Effector memory CD8-positive, alpha-beta T cell (primary cell): ENCODE measurements at regions not wholly inside any gene's neighbourhood (a gene's known extent, or its start where the extent isn't known, plus 50 kb on each side); places are given as distances from the start of the nearest gene placed in this dataset.
"Not testable (repeated sequence)": the region's sequence is repeated elsewhere in the genome, so short reads cannot be mapped to it uniquely, and the experiment has no call there.

Source experiments
- ATAC-seq: fragments of 150-1000 bp; cut with Tn5 transposase; replicated peaks from 2 replicates; pipeline ENCODE4 v1.10.0; 2021; ENCODE audit warnings: mild to moderate bottlenecking, moderate library complexity
- DNase-seq, 3 experiments: peaks; one replicate each; pipeline ENCODE4 v3.0.0; 2021
- H3K27ac Mint-ChIP-seq, 2 donors: one replicate each; pipeline ENCODE4 v1.8.0; 2022; ENCODE audit warnings: mild to moderate bottlenecking in 2 of 2, mixed read lengths in 2 of 2, moderate library complexity in 2 of 2
- H3K27me3 Mint-ChIP-seq, 2 donors: one replicate each; pipeline ENCODE4 v1.8.0; 2022; ENCODE audit warnings: mixed read lengths in 2 of 2
- H3K36me3 Mint-ChIP-seq: one replicate; pipeline ENCODE4 v1.8.0; 2022; ENCODE audit warnings: mild to moderate bottlenecking, moderate library complexity, mixed read lengths; ENCODE audit not compliant: insufficient read depth
- H3K4me1 Mint-ChIP-seq, 2 donors: one replicate each; pipeline ENCODE4 v1.8.0; 2022; ENCODE audit warnings: low read depth in 2 of 2, mixed read lengths in 2 of 2
- H3K4me3 Mint-ChIP-seq, 2 donors: one replicate each; pipeline ENCODE4 v1.8.0; 2022; ENCODE audit warnings: mild to moderate bottlenecking in 2 of 2, mixed read lengths in 2 of 2, moderate library complexity in 2 of 2
- H3K9me3 Mint-ChIP-seq, 2 donors: one replicate each; pipeline ENCODE4 v1.8.0; 2022; ENCODE audit warnings: mixed read lengths in 2 of 2

GRCh38 chr10:16199216-16199615 lies 237.6 kb upstream of the PTER start:
- DNase-seq, result no peak
- Mint-ChIP-seq H3K36me3 (no peaks in the 10 kb centered on the region), H3K9me3 (no peaks in the 10 kb centered on the region), H3K27me3 (no peaks in the 10 kb centered on the region), H3K27ac (no peak overlapping the region), H3K4me3 (no peak overlapping the region), H3K4me1 (peaks cover 16 to 21% of the 10 kb centered on the region in 2 donors)
- ATAC-seq, result no peak

DNA sequence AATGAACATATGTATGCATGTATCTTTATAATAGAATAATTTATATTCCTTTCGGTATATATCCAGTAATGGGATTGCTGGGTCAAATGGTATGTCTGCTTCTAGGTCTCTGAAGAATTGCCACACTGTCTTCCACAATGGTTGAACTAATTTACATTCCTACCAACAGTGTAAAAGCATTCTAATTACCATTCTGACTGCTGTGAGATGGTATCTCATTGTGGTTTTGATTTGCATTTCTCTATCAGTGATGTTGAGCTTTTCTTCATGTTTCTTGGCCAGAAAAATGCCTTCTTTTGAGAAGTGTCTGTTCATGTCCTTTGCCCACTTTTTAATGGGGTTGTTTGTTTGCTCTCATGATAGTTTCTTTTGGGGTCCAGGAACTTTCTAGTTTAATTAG lies 213.2 kb upstream of the PTER start:
- not testable (repeated sequence) for H3K4me1 Mint-ChIP-seq, ATAC-seq, H3K27me3 Mint-ChIP-seq, H3K27ac Mint-ChIP-seq, DNase-seq, H3K36me3 Mint-ChIP-seq, H3K4me3 Mint-ChIP-seq
- H3K9me3 Mint-ChIP-seq, result peaks cover 14 to 24% of the 10 kb centered on the region in 2 donors

DNA sequence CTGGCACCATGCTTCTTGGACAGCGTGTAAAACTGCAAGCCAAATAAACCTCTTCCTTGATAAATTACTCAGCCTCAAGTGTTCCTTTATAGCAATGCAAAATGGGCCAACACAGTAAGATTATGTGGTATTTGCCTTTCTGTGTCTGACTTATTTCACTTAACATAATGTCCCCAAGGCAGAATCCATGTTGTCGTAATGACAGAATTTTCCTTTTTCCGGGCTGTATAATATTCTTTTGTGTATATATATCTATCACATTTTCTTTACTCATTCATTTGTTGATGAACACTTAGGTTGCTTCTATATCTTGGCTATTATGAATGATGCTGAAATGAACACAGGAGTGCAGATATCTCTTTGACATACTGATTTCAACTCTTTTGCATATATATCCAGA lies 209.1 kb upstream of the PTER start:
- peaks cover 0 to 6% of the 10 kb centered on the region in 2 donors for H3K27me3 Mint-ChIP-seq
- ATAC-seq, result no peak

DNA sequence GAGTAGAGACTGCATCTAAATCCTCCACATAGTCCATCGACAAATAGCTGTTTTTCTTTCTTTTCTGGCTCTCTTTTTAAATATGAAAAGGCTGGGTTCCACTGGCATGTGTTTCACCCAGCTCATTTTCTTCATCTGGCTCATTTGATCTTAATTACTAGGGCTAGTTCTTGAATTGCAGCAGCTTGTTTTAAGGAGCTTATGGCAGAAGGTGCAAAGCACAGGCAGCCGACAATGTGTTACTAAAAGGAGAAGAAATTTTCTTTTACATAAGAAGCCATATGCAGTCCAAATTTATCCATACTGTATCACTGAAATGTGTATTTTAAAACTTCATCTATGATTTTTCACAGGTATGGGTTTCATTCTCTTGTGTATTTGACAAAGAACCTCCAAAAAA lies 205.6 kb upstream of the PTER start:
- H3K4me3 Mint-ChIP-seq, result no peak overlapping the region
- H3K9me3 Mint-ChIP-seq, result peaks cover 3 to 10% of the 10 kb centered on the region in 2 donors
- H3K36me3 Mint-ChIP-seq, result no peaks in the 10 kb centered on the region
- no peak for ATAC-seq
- no peak overlapping the region for H3K27ac Mint-ChIP-seq
- H3K27me3 Mint-ChIP-seq, result peaks cover 15 to 26% of the 10 kb centered on the region in 2 donors
- DNase-seq, result no peak
- no peaks in the 10 kb centered on the region for H3K4me1 Mint-ChIP-seq

More for the DNA sequence above, 209.1 kb upstream of the PTER start:
- no peak for DNase-seq
- Mint-ChIP-seq H3K27ac (no peak overlapping the region), H3K4me1 (no peaks in the 10 kb centered on the region), H3K9me3 (peaks cover 9 to 11% of the 10 kb centered on the region in 2 donors), H3K36me3 (no peaks in the 10 kb centered on the region), H3K4me3 (no peak overlapping the region)

GRCh38 chr10:16231734-16232435 lies 204.9 kb upstream of the PTER start:
- Mint-ChIP-seq H3K9me3 (peaks cover 3 to 9% of the 10 kb centered on the region in 2 donors), H3K27ac (no peak overlapping the region), H3K27me3 (peaks cover 15 to 26% of the 10 kb centered on the region in 2 donors), H3K4me3 (no peak overlapping the region), H3K36me3 (no peaks in the 10 kb centered on the region), H3K4me1 (no peaks in the 10 kb centered on the region)
- DNase-seq, result no peak
- ATAC-seq, result no peak

DNA sequence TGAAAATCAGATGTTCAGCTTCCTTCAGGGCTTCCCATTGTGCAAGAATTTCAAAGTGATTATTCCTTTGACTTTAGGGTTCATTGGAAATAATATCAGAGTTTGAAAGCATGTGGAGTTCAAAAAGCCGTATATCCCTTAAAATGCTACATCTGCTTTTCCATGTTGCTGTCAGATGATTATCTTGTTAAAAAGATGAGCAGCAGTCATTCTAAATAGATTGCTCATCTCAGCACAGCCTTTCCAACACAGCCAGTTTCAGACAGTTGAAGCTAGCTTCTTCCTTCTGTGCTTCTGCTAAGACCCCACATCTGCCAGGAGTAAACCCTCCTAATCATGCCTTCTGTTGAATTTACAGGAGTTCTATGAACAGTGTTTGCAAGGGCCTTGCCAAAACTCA lies 204.4 kb upstream of the PTER start:
- H3K27me3 Mint-ChIP-seq, result peaks cover 15 to 26% of the 10 kb centered on the region in 2 donors
- DNase-seq, result no peak
- no peak overlapping the region for H3K4me3 Mint-ChIP-seq
- H3K4me1 Mint-ChIP-seq, result no peaks in the 10 kb centered on the region
- no peak overlapping the region for H3K27ac Mint-ChIP-seq
- H3K36me3 Mint-ChIP-seq, result no peaks in the 10 kb centered on the region
- H3K9me3 Mint-ChIP-seq, result peaks cover 3 to 4% of the 10 kb centered on the region in 2 donors
- ATAC-seq, result no peak

DNA sequence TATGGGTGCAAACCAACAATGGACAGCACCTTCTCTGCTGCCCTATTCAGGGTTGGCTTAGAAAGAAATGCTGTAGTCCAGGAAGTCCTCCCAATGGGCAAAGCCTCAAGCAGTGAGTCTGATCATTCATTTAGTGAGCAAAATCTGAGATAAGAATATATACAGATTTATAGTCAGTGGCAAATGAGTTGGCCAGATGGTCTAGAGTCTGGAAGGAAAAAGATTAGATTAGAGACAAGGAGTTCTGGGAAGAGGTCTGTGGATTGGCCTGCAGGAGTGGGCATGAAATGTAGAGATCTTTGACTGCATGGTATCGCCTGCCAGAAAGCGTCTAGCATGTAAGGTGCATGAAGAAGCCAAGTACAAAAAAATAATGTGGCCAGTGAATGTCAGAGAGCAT lies 201.9 kb upstream of the PTER start:
- Mint-ChIP-seq H3K27ac (no peak overlapping the region), H3K27me3 (peaks cover 15 to 26% of the 10 kb centered on the region in 2 donors), H3K4me3 (no peak overlapping the region), H3K36me3 (no peaks in the 10 kb centered on the region), H3K9me3 (no peaks in the 10 kb centered on the region), H3K4me1 (no peaks in the 10 kb centered on the region)
- DNase-seq (no peak), ATAC-seq (no peak)

- Mint-ChIP-seq H3K4me3 (no peak overlapping the region), H3K36me3 (no peaks in the 10 kb centered on the region), H3K4me1 (no peaks in the 10 kb centered on the region), H3K9me3 (no peaks in the 10 kb centered on the region), H3K27ac (no peak overlapping the region), H3K27me3 (peaks cover 0 to 7% of the 10 kb centered on the region in 2 donors)
- DNase-seq, result no peak
- no peak for ATAC-seq
These were observed 194.4 kb upstream of the PTER start for GRCh38 chr10:16242446-16242845.

- no peaks in the 10 kb centered on the region for H3K36me3 Mint-ChIP-seq
- H3K4me3 Mint-ChIP-seq, result no peak overlapping the region
- DNase-seq, result no peak
- ATAC-seq, result no peak
- H3K9me3 Mint-ChIP-seq, result no peaks in the 10 kb centered on the region
- peaks cover 2 to 7% of the 10 kb centered on the region in 2 donors for H3K27me3 Mint-ChIP-seq
- H3K4me1 Mint-ChIP-seq, result no peaks in the 10 kb centered on the region
- H3K27ac Mint-ChIP-seq, result no peak overlapping the region
These were observed 193.8 kb upstream of the PTER start for GRCh38 chr10:16242859-16243613.

DNA sequence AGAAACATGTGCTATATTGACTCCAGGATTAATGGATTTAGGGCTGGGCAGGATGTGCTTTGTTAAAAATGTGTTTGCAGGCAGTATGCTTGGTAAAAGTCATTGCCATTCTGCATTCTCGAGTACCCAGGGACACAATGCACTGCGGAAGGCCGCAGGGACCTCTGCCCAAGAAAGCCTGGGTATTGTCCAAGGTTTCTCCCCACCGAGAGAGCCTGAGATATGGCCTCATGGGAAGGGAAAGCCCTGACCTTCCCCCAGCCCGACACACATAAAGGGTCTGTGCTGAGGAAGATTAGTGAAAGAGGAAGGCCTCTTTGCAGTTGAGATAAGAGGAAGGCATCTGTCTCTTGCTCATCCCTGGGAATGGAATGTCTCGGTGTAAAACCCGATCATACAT lies 186.7 kb upstream of the PTER start:
- not testable (repeated sequence) for H3K36me3 Mint-ChIP-seq, H3K4me3 Mint-ChIP-seq, DNase-seq, H3K4me1 Mint-ChIP-seq, H3K9me3 Mint-ChIP-seq, H3K27ac Mint-ChIP-seq, ATAC-seq
- H3K27me3 Mint-ChIP-seq, result peaks cover 1 to 14% of the 10 kb centered on the region in 2 donors

GRCh38 chr10:16256336-16256735 lies 180.5 kb upstream of the PTER start:
- peaks cover 10 to 15% of the 10 kb centered on the region in 2 donors for H3K27me3 Mint-ChIP-seq
- H3K9me3 Mint-ChIP-seq, result peaks cover 0 to 9% of the 10 kb centered on the region in 2 donors
- H3K4me1 Mint-ChIP-seq, result no peaks in the 10 kb centered on the region
- no peaks in the 10 kb centered on the region for H3K36me3 Mint-ChIP-seq
- no peak for DNase-seq
- ATAC-seq, result no peak
- H3K27ac Mint-ChIP-seq, result no peak overlapping the region
- no peak overlapping the region for H3K4me3 Mint-ChIP-seq

DNA sequence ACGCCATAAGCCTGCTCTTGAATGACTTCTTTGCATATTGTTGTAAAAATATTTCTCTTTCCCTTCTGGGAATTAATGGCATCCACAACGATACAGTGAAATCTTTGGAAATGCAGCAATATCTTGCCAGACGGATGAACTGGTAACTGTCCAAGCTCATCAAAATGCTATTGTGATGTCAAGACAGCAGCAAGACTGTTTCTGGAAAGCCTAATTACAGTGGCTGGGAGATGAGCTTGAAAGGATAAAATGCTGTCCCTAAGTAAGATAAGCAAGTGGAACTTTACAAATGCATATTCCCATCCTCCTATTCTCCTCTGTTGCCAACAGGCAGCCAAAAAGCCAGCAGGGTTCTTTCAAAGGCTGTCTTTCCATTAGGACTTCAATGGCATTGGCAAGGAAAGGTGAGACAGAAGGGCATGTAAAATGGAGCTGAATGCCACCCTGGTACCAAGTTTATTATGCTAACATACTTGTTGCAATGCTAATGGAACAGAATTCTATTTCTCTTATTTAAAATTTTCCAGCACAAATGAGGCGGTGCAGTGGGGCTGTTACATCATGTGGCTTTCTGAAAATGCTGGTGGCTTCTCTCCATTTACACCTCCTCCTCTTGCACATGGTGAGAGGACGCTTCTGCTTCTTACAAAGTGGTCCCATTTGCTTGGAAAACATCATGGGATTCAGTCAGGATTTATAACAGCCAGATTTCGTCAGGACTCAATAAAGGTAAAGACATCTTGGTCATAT lies 178.3 kb upstream of the PTER start:
- no peak for DNase-seq
- no peak for ATAC-seq
- Mint-ChIP-seq H3K4me3 (no peak overlapping the region), H3K36me3 (no peaks in the 10 kb centered on the region), H3K27ac (no peak overlapping the region), H3K27me3 (peaks cover 10 to 15% of the 10 kb centered on the region in 2 donors), H3K9me3 (peaks cover 0 to 9% of the 10 kb centered on the region in 2 donors), H3K4me1 (no peaks in the 10 kb centered on the region)

DNA sequence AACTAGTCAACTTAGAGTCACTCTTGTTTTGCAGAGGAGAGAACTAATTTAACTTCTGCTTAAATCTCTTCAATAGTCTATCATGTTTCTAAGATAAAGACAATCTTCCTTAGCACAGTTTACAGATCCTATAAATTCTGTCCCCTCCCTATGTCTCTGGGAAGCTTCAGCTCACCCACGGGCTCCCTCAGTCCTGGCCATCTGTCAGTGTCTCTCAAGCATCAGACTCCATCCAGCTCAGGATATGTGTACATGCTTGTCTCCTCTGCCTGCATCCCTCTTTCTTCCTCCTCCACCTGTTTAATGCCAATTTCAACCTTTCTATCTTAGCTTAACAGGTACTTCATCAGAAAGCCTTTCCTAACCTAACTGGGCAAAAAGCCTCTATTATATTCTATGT lies 177.1 kb upstream of the PTER start:
- Mint-ChIP-seq H3K4me1 (no peaks in the 10 kb centered on the region), H3K27ac (no peak overlapping the region), H3K27me3 (peaks cover 10 to 15% of the 10 kb centered on the region in 2 donors), H3K9me3 (peaks cover 0 to 9% of the 10 kb centered on the region in 2 donors), H3K4me3 (no peak overlapping the region), H3K36me3 (no peaks in the 10 kb centered on the region)
- DNase-seq (no peak), ATAC-seq (no peak)
